Ishikawa (cell line): ENCODE measurements at regions not wholly inside any gene's neighbourhood (a gene's known extent, or its start where the extent isn't known, plus 50 kb on each side); places are given as distances from the start of the nearest gene placed in this dataset.
A peak's percentile ranks its signal among the peaks of the same experiment; 100 is the strongest.

Source experiments
- CEBPB ChIP-seq: IDR thresholded peaks from 2 replicates; pipeline ENCODE4 v1.6.1; 2012
- CREB1 ChIP-seq: IDR thresholded peaks from 2 replicates; pipeline ENCODE4 v1.6.1; 2012; ENCODE audit warnings: low read depth
- EGR1 ChIP-seq: IDR thresholded peaks from 2 replicates; pipeline ENCODE4 v1.6.1; 2012
- EP300 ChIP-seq: IDR thresholded peaks from 2 replicates; pipeline ENCODE4 v1.6.1; 2012; ENCODE audit warnings: borderline replicate concordance
- FOXM1 ChIP-seq: IDR thresholded peaks from 2 replicates; pipeline ENCODE4 v1.6.1; 2012; ENCODE audit warnings: low read depth, borderline replicate concordance
- MAX ChIP-seq: IDR thresholded peaks from 2 replicates; pipeline ENCODE4 v1.6.1; 2012
- NFIC ChIP-seq: IDR thresholded peaks from 2 replicates; pipeline ENCODE4 v1.6.1; 2012
- RAD21 ChIP-seq: IDR thresholded peaks from 2 replicates; pipeline ENCODE4 v1.6.1; 2012; ENCODE audit warnings: low read depth
- REST ChIP-seq: IDR thresholded peaks from 2 replicates; pipeline ENCODE4 v1.6.1; 2012; ENCODE audit warnings: low read depth, mild to moderate bottlenecking
- TAF1 ChIP-seq: IDR thresholded peaks from 2 replicates; pipeline ENCODE4 v1.6.1; 2012; ENCODE audit warnings: low read depth, mild to moderate bottlenecking
- TCF12 ChIP-seq: IDR thresholded peaks from 2 replicates; pipeline ENCODE4 v1.6.1; 2012; ENCODE audit warnings: low read depth
- TEAD4 ChIP-seq: IDR thresholded peaks from 2 replicates; pipeline ENCODE4 v1.6.1; 2012
- USF1 ChIP-seq: IDR thresholded peaks from 2 replicates; pipeline ENCODE4 v1.6.1; 2012
- YY1 ChIP-seq: IDR thresholded peaks from 2 replicates; pipeline ENCODE4 v1.6.1; 2012; ENCODE audit warnings: low read depth
- ZBTB7A ChIP-seq: IDR thresholded peaks from 2 replicates; pipeline ENCODE4 v1.6.1; 2012; ENCODE audit warnings: low read depth

- no peak for TF ChIP-seq TAF1
- no peak for TF ChIP-seq FOXM1
- TF ChIP-seq USF1, result no peak
- TF ChIP-seq MAX, result no peak
- TF ChIP-seq CEBPB, result no peak
- no peak for TF ChIP-seq EP300
- TF ChIP-seq TEAD4, result no peak
- no peak for TF ChIP-seq TCF12
- no peak for TF ChIP-seq YY1
- no peak for TF ChIP-seq ZBTB7A
- no peak for TF ChIP-seq EGR1
Observed at GRCh38 chr1:63051356-63051755, 267.4 kb downstream of the ATG4C start.

GRCh38 chr1:63051886-63052285 is 268.0 kb downstream of the ATG4C start:
- no peak for TF ChIP-seq TEAD4
- TF ChIP-seq RAD21, result no peak
- no peak for TF ChIP-seq EGR1
- no peak for TF ChIP-seq CREB1
- TF ChIP-seq REST, result no peak
- no peak for TF ChIP-seq CEBPB
- TF ChIP-seq YY1, result no peak
- TF ChIP-seq NFIC, result no peak
- TF ChIP-seq TCF12, result no peak
- no peak for TF ChIP-seq TAF1
- TF ChIP-seq ZBTB7A, result no peak

GRCh38 chr1:63054184-63054583 is 268.2 kb upstream of the FOXD3 start:
- TF ChIP-seq NFIC (no peak), TAF1 (no peak), USF1 (no peak), MAX (no peak), REST (no peak), TCF12 (no peak)

- TF ChIP-seq USF1 (no peak), TEAD4 (no peak), RAD21 (peak; percentile 43; the same call in 1 of the 2 replicates), EGR1 (no peak), TCF12 (no peak)
Observed at GRCh38 chr1:63063367-63063766, 259.0 kb upstream of the FOXD3 start.

- TF ChIP-seq ZBTB7A, result no peak
- TF ChIP-seq FOXM1, result no peak
- TF ChIP-seq CEBPB, result no peak
- no peak for TF ChIP-seq NFIC
- no peak for TF ChIP-seq TCF12
- TF ChIP-seq TEAD4, result no peak
- no peak for TF ChIP-seq YY1
- TF ChIP-seq REST, result no peak
Observed at GRCh38 chr1:63064135-63064534, 258.2 kb upstream of the FOXD3 start.
